ENCODE measurements at regions not wholly inside any gene's neighbourhood (a gene's known extent, or its start where the extent isn't known, plus 50 kb on each side); places are given as distances from the start of the nearest gene placed in this dataset.

DNA sequence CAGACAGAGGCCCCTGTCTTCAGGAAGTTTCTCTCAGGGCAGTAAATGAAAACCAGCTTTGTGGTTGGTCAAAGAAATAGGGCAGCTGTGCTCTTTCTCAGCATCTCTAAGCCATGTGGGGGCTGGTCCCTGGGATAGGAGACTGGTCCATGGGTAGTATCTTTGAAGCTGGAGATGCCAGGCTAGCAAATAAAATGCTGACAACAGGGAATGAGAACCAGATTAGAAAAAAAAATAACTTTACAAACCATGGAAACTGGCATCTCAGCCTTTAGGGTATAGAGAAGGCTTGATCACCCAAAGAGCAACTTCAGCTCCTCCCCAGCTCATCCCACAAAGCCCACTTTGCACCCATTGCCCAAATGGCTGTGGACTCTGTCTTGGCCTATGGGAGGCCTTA is 138.1 kb downstream of the TTC32 start:
- H3K79me2 ChIP-seq (ENCODE audit: control insufficient read depth, insufficient read depth, low read length, unreplicated experiment), result no peaks in the 10 kb centered on the region

GRCh38 chr2:19762959-19763605 is 138.7 kb downstream of the TTC32 start:
- H3K27me3 ChIP-seq (ENCODE audit: insufficient read depth, low read length), result no peaks in the 10 kb centered on the region
- H3K4me3 ChIP-seq (ENCODE audit: low read depth, low read length), result no peak overlapping the region
- H3K4me1 ChIP-seq (ENCODE audit: control insufficient read depth, insufficient read depth, low read length, unreplicated experiment), result no peaks in the 10 kb centered on the region
- H3K79me2 ChIP-seq (ENCODE audit: control insufficient read depth, insufficient read depth, low read length, unreplicated experiment), result no peaks in the 10 kb centered on the region
- H3K27ac ChIP-seq (ENCODE audit: low read depth, low read length), result no peak overlapping the region
- no peak overlapping the region for H2AFZ ChIP-seq (ENCODE audit: low read length, unreplicated experiment)
- H3K36me3 ChIP-seq (ENCODE audit: insufficient read depth, low read length), result no peaks in the 10 kb centered on the region

More for the DNA sequence above, 138.1 kb downstream of the TTC32 start:
- Histone ChIP-seq H3K4me1 (ENCODE audit: control insufficient read depth, insufficient read depth, low read length, unreplicated experiment) (no peaks in the 10 kb centered on the region), H3K27me3 (ENCODE audit: insufficient read depth, low read length) (no peaks in the 10 kb centered on the region), H3K4me3 (ENCODE audit: low read depth, low read length) (no peak overlapping the region), H3K36me3 (ENCODE audit: insufficient read depth, low read length) (no peaks in the 10 kb centered on the region), H2AFZ (ENCODE audit: low read length, unreplicated experiment) (no peak overlapping the region), H3K27ac (ENCODE audit: low read depth, low read length) (no peak overlapping the region)

- H2AFZ ChIP-seq (ENCODE audit: low read length, unreplicated experiment), result no peak overlapping the region
- no peak overlapping the region for H3K4me3 ChIP-seq (ENCODE audit: low read depth, low read length)
- H3K27me3 ChIP-seq (ENCODE audit: insufficient read depth, low read length), result no peaks in the 10 kb centered on the region
- no peak overlapping the region for H3K27ac ChIP-seq (ENCODE audit: low read depth, low read length)
- no peaks in the 10 kb centered on the region for H3K4me1 ChIP-seq (ENCODE audit: control insufficient read depth, insufficient read depth, low read length, unreplicated experiment)
- H3K36me3 ChIP-seq (ENCODE audit: insufficient read depth, low read length), result no peaks in the 10 kb centered on the region
- H3K79me2 ChIP-seq (ENCODE audit: control insufficient read depth, insufficient read depth, low read length, unreplicated experiment), result no peaks in the 10 kb centered on the region
Measured at GRCh38 chr2:19762142-19762541, 139.6 kb downstream of the TTC32 start.

GRCh38 chr2:19759880-19760279 is 141.9 kb downstream of the TTC32 start:
- Histone ChIP-seq H3K4me1 (ENCODE audit: control insufficient read depth, insufficient read depth, low read length, unreplicated experiment) (no peaks in the 10 kb centered on the region), H3K36me3 (ENCODE audit: insufficient read depth, low read length) (no peaks in the 10 kb centered on the region), H2AFZ (ENCODE audit: low read length, unreplicated experiment) (no peak overlapping the region), H3K27me3 (ENCODE audit: insufficient read depth, low read length) (no peaks in the 10 kb centered on the region), H3K27ac (ENCODE audit: low read depth, low read length) (no peak overlapping the region), H3K79me2 (ENCODE audit: control insufficient read depth, insufficient read depth, low read length, unreplicated experiment) (no peaks in the 10 kb centered on the region), H3K4me3 (ENCODE audit: low read depth, low read length) (no peak overlapping the region)

- H3K79me2 ChIP-seq (ENCODE audit: control insufficient read depth, insufficient read depth, low read length, unreplicated experiment), result no peaks in the 10 kb centered on the region
Measured at GRCh38 chr2:19758658-19759057, 143.1 kb downstream of the TTC32 start.

DNA sequence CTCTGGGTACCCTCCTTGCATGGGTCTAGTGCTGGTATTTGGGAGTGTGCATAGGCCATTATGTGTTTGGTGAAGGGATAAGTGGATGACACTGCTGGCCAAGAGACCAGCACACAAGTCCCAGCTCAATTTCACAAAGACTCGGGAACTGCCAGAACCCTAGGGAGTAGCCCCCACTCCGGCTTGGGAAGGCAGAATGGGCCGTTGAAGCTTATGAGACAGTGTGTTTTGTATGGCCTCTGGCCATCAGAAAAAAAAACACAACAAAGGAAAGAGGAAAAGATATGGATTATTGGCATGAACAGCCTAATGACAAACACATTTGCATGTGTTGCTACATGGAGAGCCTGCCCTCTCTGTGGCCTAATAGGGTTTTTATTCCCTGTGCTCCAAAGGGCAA is 144.2 kb downstream of the TTC32 start:
- no peak overlapping the region for H2AFZ ChIP-seq (ENCODE audit: low read length, unreplicated experiment)
- no peaks in the 10 kb centered on the region for H3K79me2 ChIP-seq (ENCODE audit: control insufficient read depth, insufficient read depth, low read length, unreplicated experiment)
- H3K4me1 ChIP-seq (ENCODE audit: control insufficient read depth, insufficient read depth, low read length, unreplicated experiment), result no peaks in the 10 kb centered on the region
- no peak overlapping the region for H3K4me3 ChIP-seq (ENCODE audit: low read depth, low read length)
- no peak overlapping the region for H3K27ac ChIP-seq (ENCODE audit: low read depth, low read length)
- no peaks in the 10 kb centered on the region for H3K36me3 ChIP-seq (ENCODE audit: insufficient read depth, low read length)
- no peaks in the 10 kb centered on the region for H3K27me3 ChIP-seq (ENCODE audit: insufficient read depth, low read length)

More at GRCh38 chr2:19758658-19759057, 143.1 kb downstream of the TTC32 start:
- no peaks in the 10 kb centered on the region for H3K4me1 ChIP-seq (ENCODE audit: control insufficient read depth, insufficient read depth, low read length, unreplicated experiment)
- no peak overlapping the region for H2AFZ ChIP-seq (ENCODE audit: low read length, unreplicated experiment)
- H3K27me3 ChIP-seq (ENCODE audit: insufficient read depth, low read length), result no peaks in the 10 kb centered on the region
- no peak overlapping the region for H3K27ac ChIP-seq (ENCODE audit: low read depth, low read length)
- H3K4me3 ChIP-seq (ENCODE audit: low read depth, low read length), result no peak overlapping the region
- H3K36me3 ChIP-seq (ENCODE audit: insufficient read depth, low read length), result no peaks in the 10 kb centered on the region

DNA sequence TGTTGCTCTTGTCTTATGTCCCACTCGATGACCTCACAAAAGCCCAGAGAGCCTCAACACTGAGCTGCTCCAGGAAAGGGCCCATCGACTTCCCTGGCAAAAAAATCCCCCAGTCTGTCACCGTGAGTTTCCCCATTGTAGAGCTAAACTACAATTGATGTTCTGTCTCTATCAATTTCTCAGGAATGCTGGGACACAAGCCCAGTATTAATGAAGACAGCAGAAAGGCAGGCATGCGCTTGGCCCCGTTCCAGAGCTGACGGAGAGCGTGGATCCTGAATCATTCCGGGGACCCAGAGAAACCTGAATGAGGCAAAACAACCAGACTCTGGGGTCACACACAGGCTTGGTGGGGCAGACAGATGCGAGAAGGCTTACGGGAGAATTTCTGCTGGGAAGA is 146.9 kb downstream of the TTC32 start:
- no peaks in the 10 kb centered on the region for H3K36me3 ChIP-seq (ENCODE audit: insufficient read depth, low read length)
- H2AFZ ChIP-seq (ENCODE audit: low read length, unreplicated experiment), result no peak overlapping the region
- no peak overlapping the region for H3K27ac ChIP-seq (ENCODE audit: low read depth, low read length)
- H3K27me3 ChIP-seq (ENCODE audit: insufficient read depth, low read length), result no peaks in the 10 kb centered on the region
- H3K4me1 ChIP-seq (ENCODE audit: control insufficient read depth, insufficient read depth, low read length, unreplicated experiment), result no peaks in the 10 kb centered on the region
- H3K79me2 ChIP-seq (ENCODE audit: control insufficient read depth, insufficient read depth, low read length, unreplicated experiment), result no peaks in the 10 kb centered on the region
- H3K4me3 ChIP-seq (ENCODE audit: low read depth, low read length), result no peak overlapping the region

GRCh38 chr2:19753818-19754217 is 148.0 kb downstream of the TTC32 start:
- H3K4me3 ChIP-seq (ENCODE audit: low read depth, low read length), result no peak overlapping the region
- H2AFZ ChIP-seq (ENCODE audit: low read length, unreplicated experiment), result no peak overlapping the region
- no peaks in the 10 kb centered on the region for H3K79me2 ChIP-seq (ENCODE audit: control insufficient read depth, insufficient read depth, low read length, unreplicated experiment)
- H3K27ac ChIP-seq (ENCODE audit: low read depth, low read length), result no peak overlapping the region
- no peaks in the 10 kb centered on the region for H3K27me3 ChIP-seq (ENCODE audit: insufficient read depth, low read length)
- H3K4me1 ChIP-seq (ENCODE audit: control insufficient read depth, insufficient read depth, low read length, unreplicated experiment), result no peaks in the 10 kb centered on the region
- no peaks in the 10 kb centered on the region for H3K36me3 ChIP-seq (ENCODE audit: insufficient read depth, low read length)

DNA sequence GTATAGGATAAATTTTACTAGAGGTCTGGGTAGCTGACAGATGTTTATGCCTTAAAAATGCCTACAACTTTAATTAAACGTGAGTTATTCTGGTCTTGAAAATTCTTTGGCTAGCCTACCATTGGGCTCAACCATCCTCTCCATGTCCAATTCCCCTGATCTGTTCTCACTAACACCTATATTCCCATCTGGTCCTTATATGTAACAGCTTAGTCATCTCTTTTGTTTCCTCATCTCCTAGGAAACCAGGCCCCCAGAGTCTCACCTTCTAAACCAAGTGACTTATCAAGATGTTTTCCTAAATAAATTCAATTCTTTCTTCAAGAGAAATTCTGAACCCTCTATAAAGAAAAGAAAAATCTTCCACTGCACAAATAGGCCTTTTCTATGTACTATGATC is 148.5 kb downstream of the TTC32 start:
- H3K27me3 ChIP-seq (ENCODE audit: insufficient read depth, low read length), result no peaks in the 10 kb centered on the region
- no peak overlapping the region for H3K27ac ChIP-seq (ENCODE audit: low read depth, low read length)
- H3K36me3 ChIP-seq (ENCODE audit: insufficient read depth, low read length), result no peaks in the 10 kb centered on the region
- no peaks in the 10 kb centered on the region for H3K79me2 ChIP-seq (ENCODE audit: control insufficient read depth, insufficient read depth, low read length, unreplicated experiment)
- H2AFZ ChIP-seq (ENCODE audit: low read length, unreplicated experiment), result no peak overlapping the region
- H3K4me1 ChIP-seq (ENCODE audit: control insufficient read depth, insufficient read depth, low read length, unreplicated experiment), result no peaks in the 10 kb centered on the region
- H3K4me3 ChIP-seq (ENCODE audit: low read depth, low read length), result no peak overlapping the region

GRCh38 chr2:19752500-19752899 is 149.3 kb downstream of the TTC32 start:
- Histone ChIP-seq H3K4me1 (ENCODE audit: control insufficient read depth, insufficient read depth, low read length, unreplicated experiment) (no peaks in the 10 kb centered on the region), H3K79me2 (ENCODE audit: control insufficient read depth, insufficient read depth, low read length, unreplicated experiment) (no peaks in the 10 kb centered on the region), H3K27me3 (ENCODE audit: insufficient read depth, low read length) (no peaks in the 10 kb centered on the region), H2AFZ (ENCODE audit: low read length, unreplicated experiment) (no peak overlapping the region), H3K27ac (ENCODE audit: low read depth, low read length) (no peak overlapping the region), H3K4me3 (ENCODE audit: low read depth, low read length) (no peak overlapping the region), H3K36me3 (ENCODE audit: insufficient read depth, low read length) (no peaks in the 10 kb centered on the region)

- Histone ChIP-seq H3K4me1 (ENCODE audit: control insufficient read depth, insufficient read depth, low read length, unreplicated experiment) (no peaks in the 10 kb centered on the region), H3K36me3 (ENCODE audit: insufficient read depth, low read length) (no peaks in the 10 kb centered on the region), H3K27ac (ENCODE audit: low read depth, low read length) (no peak overlapping the region), H3K27me3 (ENCODE audit: insufficient read depth, low read length) (no peaks in the 10 kb centered on the region), H3K4me3 (ENCODE audit: low read depth, low read length) (no peak overlapping the region), H2AFZ (ENCODE audit: low read length, unreplicated experiment) (no peak overlapping the region), H3K79me2 (ENCODE audit: control insufficient read depth, insufficient read depth, low read length, unreplicated experiment) (no peaks in the 10 kb centered on the region)
Measured at GRCh38 chr2:19751631-19752030, 150.2 kb downstream of the TTC32 start.

All from ACC112 (cell line).